ENCODE measurements at regions not wholly inside any gene's neighbourhood (a gene's known extent, or its start where the extent isn't known, plus 50 kb on each side); places are given as distances from the start of the nearest gene placed in this dataset.
A peak's percentile ranks its signal among the peaks of the same experiment; 100 is the strongest.

GRCh38 chr13:97561182-97561581 is 127.2 kb downstream of the RAP2A start:
- no peak for DNase-seq (ENCODE audit: low read depth)

GRCh38 chr13:97562962-97563361 is 129.0 kb downstream of the RAP2A start:
- DNase-seq (ENCODE audit: low read depth) = no peak

- DNase-seq (ENCODE audit: low read depth) = no peak
Measured at GRCh38 chr13:97564956-97565355, 131.0 kb downstream of the RAP2A start.

- no peak for DNase-seq (ENCODE audit: low read depth)
Measured at GRCh38 chr13:97565906-97566305, 131.9 kb downstream of the RAP2A start.

GRCh38 chr13:97566907-97567306 is 132.9 kb downstream of the RAP2A start:
- DNase-seq (ENCODE audit: low read depth) = peak; percentile 4

GRCh38 chr13:97567510-97568243 is 133.7 kb downstream of the RAP2A start:
- DNase-seq (ENCODE audit: low read depth) = peak; percentile 63

GRCh38 chr13:97568850-97569249 is 134.9 kb downstream of the RAP2A start:
- peak; percentile 11 for DNase-seq (ENCODE audit: low read depth)

GRCh38 chr13:97569841-97570240 is 135.9 kb downstream of the RAP2A start:
- DNase-seq (ENCODE audit: low read depth) = no peak

GRCh38 chr13:97570442-97570841 is 136.5 kb downstream of the RAP2A start:
- no peak for DNase-seq (ENCODE audit: low read depth)

- DNase-seq (ENCODE audit: low read depth) = no peak
Measured at GRCh38 chr13:97573011-97573410, 139.0 kb downstream of the RAP2A start.

GRCh38 chr13:97574926-97575325 is 141.0 kb downstream of the RAP2A start:
- DNase-seq (ENCODE audit: low read depth) = peak; percentile 43

- no peak for DNase-seq (ENCODE audit: low read depth)
Measured at GRCh38 chr13:97577026-97577425, 143.1 kb downstream of the RAP2A start.

- peak; percentile 48 for DNase-seq (ENCODE audit: low read depth)
Measured at GRCh38 chr13:97582170-97582569, 148.2 kb downstream of the RAP2A start.

GRCh38 chr13:97583907-97584497 is 150.0 kb downstream of the RAP2A start:
- no peak for DNase-seq (ENCODE audit: low read depth)

GRCh38 chr13:97586941-97587340 is 153.0 kb downstream of the RAP2A start:
- DNase-seq (ENCODE audit: low read depth) = no peak

GRCh38 chr13:97588993-97589392 is 155.0 kb downstream of the RAP2A start:
- no peak for DNase-seq (ENCODE audit: low read depth)

GRCh38 chr13:97600458-97601075 is 166.6 kb downstream of the RAP2A start:
- peak; percentile 26 for DNase-seq (ENCODE audit: low read depth)

GRCh38 chr13:97615266-97615665 is 181.3 kb downstream of the RAP2A start:
- no peak for DNase-seq (ENCODE audit: low read depth)

- no peak for DNase-seq (ENCODE audit: low read depth)
Measured at GRCh38 chr13:97616385-97616784, 182.4 kb downstream of the RAP2A start.

GRCh38 chr13:97621025-97621424 is 187.1 kb downstream of the RAP2A start:
- DNase-seq (ENCODE audit: low read depth) = no peak

GRCh38 chr13:97621631-97622030 is 187.7 kb downstream of the RAP2A start:
- DNase-seq (ENCODE audit: low read depth) = no peak

GRCh38 chr13:97627566-97627965 is 193.6 kb downstream of the RAP2A start:
- DNase-seq (ENCODE audit: low read depth) = peak; percentile 79

- DNase-seq (ENCODE audit: low read depth) = no peak
Measured at GRCh38 chr13:97629601-97630272, 195.8 kb downstream of the RAP2A start.

Measured in M059J (cell line).